Endodermal cell (in vitro differentiated cells): ENCODE measurements at regions not wholly inside any gene's neighbourhood (a gene's known extent, or its start where the extent isn't known, plus 50 kb on each side); places are given as distances from the start of the nearest gene placed in this dataset.

Experiments used
- DNase-seq: peaks from one replicate; pipeline ENCODE4 v3.0.0-alpha.2; 2017
- H3K27ac ChIP-seq: 2 replicates; pipeline ENCODE4 v1.5.1; 2013; ENCODE audit warnings: mild to moderate bottlenecking, low read depth, low read length, moderate library complexity
- H3K27me3 ChIP-seq: 2 replicates; pipeline ENCODE4 v1.6.1; 2013; ENCODE audit warnings: mild to moderate bottlenecking, low read length, moderate library complexity; ENCODE audit not compliant: insufficient read depth, control insufficient read depth, poor library complexity, severe bottlenecking
- H3K36me3 ChIP-seq: 2 replicates; pipeline ENCODE4 v1.7.0; 2013; ENCODE audit warnings: mild to moderate bottlenecking, low read length, moderate library complexity; ENCODE audit not compliant: control insufficient read depth, insufficient read depth
- H3K4me1 ChIP-seq: one replicate; pipeline ENCODE4 v1.7.0; 2013; ENCODE audit warnings: low read length; ENCODE audit not compliant: control insufficient read depth, insufficient read depth
- H3K4me3 ChIP-seq: 2 replicates; pipeline ENCODE4 v1.5.1; 2013; ENCODE audit warnings: mild to moderate bottlenecking, low read length, moderate library complexity
- H3K9ac ChIP-seq: 2 replicates; pipeline ENCODE4 v1.6.1; 2013; ENCODE audit warnings: mild to moderate bottlenecking, low read length, moderate library complexity; ENCODE audit not compliant: poor library complexity, severe bottlenecking; ENCODE audit errors: extremely low read depth
- H3K9me3 ChIP-seq: 2 replicates; pipeline ENCODE4 v1.6.1; 2013; ENCODE audit warnings: mild to moderate bottlenecking, low read length, moderate library complexity; ENCODE audit not compliant: control insufficient read depth
- H3K27ac Mint-ChIP-seq: 2 replicates; pipeline ENCODE4 v1.8.0; 2020; ENCODE audit warnings: mixed read lengths
- H3K27me3 Mint-ChIP-seq: 2 replicates; pipeline ENCODE4 v1.8.0; 2021; ENCODE audit warnings: mild to moderate bottlenecking, mixed read lengths; ENCODE audit not compliant: insufficient read depth
- H3K36me3 Mint-ChIP-seq: 2 replicates; pipeline ENCODE4 v1.8.0; 2020; ENCODE audit warnings: low read depth, mixed read lengths
- H3K4me1 Mint-ChIP-seq: 2 replicates; pipeline ENCODE4 v1.8.0; 2020; ENCODE audit warnings: mixed read lengths
- H3K4me3 Mint-ChIP-seq: 2 replicates; pipeline ENCODE4 v1.8.0; 2020; ENCODE audit warnings: mild to moderate bottlenecking, moderate library complexity, mixed read lengths
- H3K9me3 Mint-ChIP-seq: 2 replicates; pipeline ENCODE4 v1.8.0; 2020; ENCODE audit warnings: mild to moderate bottlenecking, mixed read lengths
- CTCF ChIP-seq: fragments of 200-600 bp; sonication (generic); conservative IDR thresholded peaks from 2 replicates; pipeline ENCODE4 v1.5.0; 2021; ENCODE audit warnings: antibody characterized with exemption, mild to moderate bottlenecking
- whole genome bisulfite sequencing, 2 experiments: methylation state at CpG; one replicate each; pipeline versions ENCODE4 v1.1.5 to v1.1.7; 2013; ENCODE audit warnings: missing lambda C conversion rate in 2 of 2, mixed read lengths in 1 of 2; ENCODE audit not compliant: insufficient coverage in 1 of 2, insufficient read length in 1 of 2; 5-methylcytosine and 5-hydroxymethylcytosine counted together

DNA sequence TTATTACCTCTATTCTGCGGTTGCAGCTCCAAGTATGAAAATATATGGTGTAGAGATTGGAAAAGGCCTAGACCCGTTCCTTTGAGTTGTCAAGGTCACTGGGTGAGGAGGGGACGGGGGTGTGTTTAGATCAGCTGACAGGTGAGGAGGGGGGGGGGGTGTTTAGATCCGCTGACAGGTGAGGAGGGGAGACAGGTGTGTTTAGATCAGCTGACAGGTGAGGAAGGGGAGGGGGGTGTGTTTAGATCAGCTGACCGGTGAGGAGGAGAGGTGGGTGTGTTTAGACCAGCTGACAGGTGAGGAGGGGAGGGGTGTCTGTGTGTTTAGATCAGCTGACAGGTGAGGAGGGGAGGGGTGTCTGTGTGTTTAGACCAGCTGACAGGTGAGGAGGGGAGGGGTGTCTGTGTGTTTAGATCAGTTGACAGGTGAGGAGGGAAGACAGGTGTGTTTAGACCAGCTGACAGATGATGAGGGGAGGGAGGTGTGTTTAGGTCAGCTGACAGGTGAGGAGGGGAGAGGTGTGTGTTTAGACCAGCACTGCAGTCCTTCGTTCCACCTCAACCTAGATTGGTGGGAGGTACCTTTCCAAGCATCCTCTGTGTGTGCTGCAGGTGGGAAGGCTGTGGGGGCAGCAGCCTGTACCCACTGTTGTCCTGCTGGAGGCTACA, 655.0 kb upstream of the ADARB2 start:
- no peak for TF ChIP-seq CTCF
- Histone ChIP-seq H3K4me3 (no peak overlapping the region), H3K27ac (no peak overlapping the region), H3K27me3 (no peaks in the 10 kb centered on the region), H3K9me3 (no peaks in the 10 kb centered on the region), H3K4me1 (no peaks in the 10 kb centered on the region), H3K9ac (no peak overlapping the region), H3K36me3 (no peaks in the 10 kb centered on the region)
- no peaks in the 10 kb centered on the region for H3K4me1 Mint-ChIP-seq
- 80% methylated on average over 6 of the region's 6 CpGs; no CpG with 5 or more reads in 1 of the 2 experiments for WGBS, 2 experiments
- no peak overlapping the region for H3K4me3 Mint-ChIP-seq
- H3K9me3 Mint-ChIP-seq, result no peaks in the 10 kb centered on the region
- H3K36me3 Mint-ChIP-seq, result no peaks in the 10 kb centered on the region
- H3K27ac Mint-ChIP-seq, result no peak overlapping the region
- H3K27me3 Mint-ChIP-seq, result peaks cover 2% of the 10 kb centered on the region
- DNase-seq, result no peak

- no peak overlapping the region for H3K27ac ChIP-seq
- DNase-seq, result no peak
- Mint-ChIP-seq H3K36me3 (no peaks in the 10 kb centered on the region), H3K4me3 (no peak overlapping the region), H3K27ac (no peak overlapping the region), H3K9me3 (no peaks in the 10 kb centered on the region), H3K4me1 (no peaks in the 10 kb centered on the region), H3K27me3 (peaks cover 1% of the 10 kb centered on the region)
- no peaks in the 10 kb centered on the region for H3K27me3 ChIP-seq
- H3K36me3 ChIP-seq, result no peaks in the 10 kb centered on the region
- TF ChIP-seq CTCF, result no peak
- 83 to 88% methylated on average over 1 to 2 of the region's 3 CpGs for WGBS, 2 experiments
- H3K9ac ChIP-seq, result no peak overlapping the region
- no peaks in the 10 kb centered on the region for H3K9me3 ChIP-seq
- no peak overlapping the region for H3K4me3 ChIP-seq
- H3K4me1 ChIP-seq, result no peaks in the 10 kb centered on the region
These were observed 650.3 kb upstream of the ADARB2 start for GRCh38 chr10:2387672-2388071.

DNA sequence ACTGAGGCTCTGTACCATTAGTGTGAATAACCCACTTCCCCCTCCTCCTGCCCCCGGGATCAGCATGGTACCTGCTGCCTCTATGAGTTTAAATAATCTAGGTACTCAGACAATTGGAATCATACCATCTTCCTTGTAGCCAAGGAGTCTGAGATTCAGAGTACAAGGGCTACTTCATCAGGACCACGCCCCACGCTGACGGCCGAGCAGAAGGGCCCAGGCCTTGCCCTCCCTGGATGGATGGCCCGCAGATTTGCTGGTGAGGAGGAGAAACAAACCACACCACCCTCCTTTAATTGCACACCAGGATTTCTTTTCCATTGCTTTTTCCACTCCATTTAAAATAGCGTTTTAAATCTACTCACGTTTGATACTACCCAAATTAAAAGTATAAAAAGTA, 649.9 kb upstream of the ADARB2 start:
- Mint-ChIP-seq H3K4me3 (no peak overlapping the region), H3K4me1 (no peaks in the 10 kb centered on the region), H3K9me3 (no peaks in the 10 kb centered on the region), H3K36me3 (no peaks in the 10 kb centered on the region), H3K27me3 (no peaks in the 10 kb centered on the region), H3K27ac (no peak overlapping the region)
- Histone ChIP-seq H3K4me1 (no peaks in the 10 kb centered on the region), H3K9me3 (no peaks in the 10 kb centered on the region), H3K4me3 (no peak overlapping the region), H3K27me3 (no peaks in the 10 kb centered on the region), H3K27ac (no peak overlapping the region), H3K9ac (no peak overlapping the region), H3K36me3 (no peaks in the 10 kb centered on the region)
- 83 to 87% methylated on average over 1 to 6 of the region's 8 CpGs for WGBS, 2 experiments
- DNase-seq, result no peak
- no peak for TF ChIP-seq CTCF
